CD4-positive, alpha-beta memory T cell (primary cell): ENCODE measurements at regions not wholly inside any gene's neighbourhood (a gene's known extent, or its start where the extent isn't known, plus 50 kb on each side); places are given as distances from the start of the nearest gene placed in this dataset.

ENCODE experiments used
- CTCF ChIA-PET: fragments of 350-600 bp; sonication (Branson Sonifier 250); formaldehyde crosslinking; loops from one replicate; lab custom pipeline; 2021; ENCODE audit warnings: inconsistent platforms; ENCODE audit not compliant: partially characterized antibody; lab: Charles Lee
- POLR2A ChIA-PET: fragments of 350-600 bp; sonication (Branson Sonifier 250); formaldehyde crosslinking; loops from one replicate; lab custom pipeline; 2021; ENCODE audit not compliant: partially characterized antibody; lab: Charles Lee
- DNase-seq, 5 donors: peaks; one replicate each; pipeline versions ENCODE4 v3.0.0 to v3.0.0-alpha.2; 2020 to 2022; ENCODE audit warnings: mixed read lengths in 1 of 5
- H3K27ac ChIP-seq: one replicate; pipeline ENCODE4 v1.7.0; 2013; ENCODE audit warnings: low read depth, low read length
- H3K27me3 ChIP-seq: 2 replicates; pipeline ENCODE4 v1.7.0; 2013; ENCODE audit warnings: mild to moderate bottlenecking, low read length, moderate library complexity; ENCODE audit not compliant: insufficient read depth
- H3K36me3 ChIP-seq: 2 replicates; pipeline ENCODE4 v1.7.0; 2013; ENCODE audit warnings: mild to moderate bottlenecking, low read length, moderate library complexity; ENCODE audit not compliant: insufficient read depth
- H3K4me1 ChIP-seq: 2 replicates; pipeline ENCODE4 v1.7.0; 2013; ENCODE audit warnings: mild to moderate bottlenecking, low read length, moderate library complexity; ENCODE audit not compliant: insufficient read depth
- H3K4me3 ChIP-seq, 2 donors: one replicate each; pipeline ENCODE4 v1.7.0; 2013; ENCODE audit warnings: low read length in 2 of 2, mild to moderate bottlenecking in 1 of 2
- H3K9me3 ChIP-seq, 2 donors: one replicate each; pipeline ENCODE4 v1.7.0; 2013; ENCODE audit warnings: low read length in 2 of 2, control low read depth in 1 of 2; ENCODE audit not compliant: control insufficient read depth in 1 of 2
- H3K27ac Mint-ChIP-seq, 7 donors: one replicate each; pipeline ENCODE4 v1.8.0; 2020 to 2021; ENCODE audit warnings: mixed read lengths in 7 of 7, mild to moderate bottlenecking in 6 of 7, inconsistent platforms in 3 of 7, moderate library complexity in 3 of 7
- H3K27me3 Mint-ChIP-seq, 2 donors: one replicate each; pipeline ENCODE4 v1.8.0; 2020 to 2021; ENCODE audit warnings: mixed read lengths in 2 of 2
- H3K36me3 Mint-ChIP-seq, 2 donors: one replicate each; pipeline ENCODE4 v1.8.0; 2020 to 2021; ENCODE audit warnings: mixed read lengths in 2 of 2, inconsistent platforms in 1 of 2, mild to moderate bottlenecking in 1 of 2
- H3K4me1 Mint-ChIP-seq, 4 donors: one replicate each; pipeline ENCODE4 v1.8.0; 2020 to 2021; ENCODE audit warnings: mixed read lengths in 4 of 4, mild to moderate bottlenecking in 1 of 4
- H3K4me3 Mint-ChIP-seq, 8 donors: one replicate each; pipeline ENCODE4 v1.8.0; 2020 to 2021; ENCODE audit warnings: mixed read lengths in 8 of 8, mild to moderate bottlenecking in 7 of 8, moderate library complexity in 6 of 8, inconsistent platforms in 3 of 8
- H3K9me3 Mint-ChIP-seq, 8 donors: one replicate each; pipeline ENCODE4 v1.8.0; 2020 to 2021; ENCODE audit warnings: mixed read lengths in 8 of 8, mild to moderate bottlenecking in 5 of 8, inconsistent platforms in 3 of 8, moderate library complexity in 1 of 8
- intact Hi-C: fragments of 100-400 bp; cut with micrococcal nuclease; formaldehyde crosslinking; loops from one replicate; pipeline ENCODE4 v1.15.1; 2023

GRCh38 chr13:31512331-31512730, 227.0 kb upstream of the RXFP2 start:
- CTCF ChIA-PET, result no interaction called here
- no peaks in the 10 kb centered on the region for H3K27me3 ChIP-seq
- peaks cover 0 to 6% (median 0%) of the 10 kb centered on the region in 8 donors for H3K9me3 Mint-ChIP-seq
- H3K4me3 Mint-ChIP-seq, result no peak overlapping the region
- no peak overlapping the region for H3K27ac Mint-ChIP-seq
- H3K4me1 ChIP-seq, result no peaks in the 10 kb centered on the region
- intact Hi-C loops, result no loop called here
- POLR2A ChIA-PET, result no interaction called here
- no peak overlapping the region for H3K27ac ChIP-seq
- no peak for DNase-seq
- no peaks in the 10 kb centered on the region for H3K9me3 ChIP-seq
- peaks cover 3 to 6% of the 10 kb centered on the region in 2 donors for H3K27me3 Mint-ChIP-seq
- H3K4me1 Mint-ChIP-seq, result no peaks in the 10 kb centered on the region
- H3K36me3 ChIP-seq, result no peaks in the 10 kb centered on the region
- no peaks in the 10 kb centered on the region for H3K36me3 Mint-ChIP-seq
- no peak overlapping the region for H3K4me3 ChIP-seq

- H3K4me1 ChIP-seq, result no peaks in the 10 kb centered on the region
- POLR2A ChIA-PET, result no interaction called here
- Mint-ChIP-seq H3K4me3 (no peak overlapping the region), H3K27ac (no peak overlapping the region), H3K4me1 (no peaks in the 10 kb centered on the region), H3K9me3 (peaks cover 0 to 3% (median 0%) of the 10 kb centered on the region in 8 donors), H3K36me3 (no peaks in the 10 kb centered on the region), H3K27me3 (peaks cover 0 to 8% of the 10 kb centered on the region in 2 donors)
- intact Hi-C loops, result no loop called here
- no peak overlapping the region for H3K4me3 ChIP-seq
- DNase-seq, result no peak
- no peaks in the 10 kb centered on the region for H3K27me3 ChIP-seq
- H3K27ac ChIP-seq, result no peak overlapping the region
- CTCF ChIA-PET, result no interaction called here
- H3K9me3 ChIP-seq, result no peaks in the 10 kb centered on the region
- no peaks in the 10 kb centered on the region for H3K36me3 ChIP-seq
Observed at GRCh38 chr13:31514932-31515331, 224.4 kb upstream of the RXFP2 start.

GRCh38 chr13:31515427-31515826, 223.9 kb upstream of the RXFP2 start:
- H3K9me3 ChIP-seq, result no peaks in the 10 kb centered on the region
- no peak for DNase-seq
- no peak overlapping the region for H3K4me3 ChIP-seq
- no peaks in the 10 kb centered on the region for H3K36me3 Mint-ChIP-seq
- H3K4me1 ChIP-seq, result no peaks in the 10 kb centered on the region
- POLR2A ChIA-PET, result no interaction called here
- H3K27ac ChIP-seq, result no peak overlapping the region
- intact Hi-C loops, result no loop called here
- no peaks in the 10 kb centered on the region for H3K27me3 ChIP-seq
- H3K4me1 Mint-ChIP-seq, result no peaks in the 10 kb centered on the region
- H3K36me3 ChIP-seq, result no peaks in the 10 kb centered on the region
- CTCF ChIA-PET, result no interaction called here
- no peak overlapping the region for H3K4me3 Mint-ChIP-seq
- H3K9me3 Mint-ChIP-seq, result no peaks in the 10 kb centered on the region
- peaks cover 0 to 8% of the 10 kb centered on the region in 2 donors for H3K27me3 Mint-ChIP-seq
- H3K27ac Mint-ChIP-seq, result no peak overlapping the region

GRCh38 chr13:31517599-31517998, 221.7 kb upstream of the RXFP2 start:
- ChIA-PET POLR2A (no interaction called here), CTCF (interaction anchor here (1.1 kb wide), 1 partner anchor 86 kb away, joined by 3 read pairs; no protein-coding TSS in a partner anchor)
- Mint-ChIP-seq H3K9me3 (no peaks in the 10 kb centered on the region), H3K4me1 (no peaks in the 10 kb centered on the region), H3K27ac (no peak overlapping the region), H3K27me3 (peaks cover 2 to 4% of the 10 kb centered on the region in 2 donors), H3K36me3 (no peaks in the 10 kb centered on the region), H3K4me3 (no peak overlapping the region)
- DNase-seq, result no peak
- intact Hi-C loops, result no loop called here
- Histone ChIP-seq H3K36me3 (no peaks in the 10 kb centered on the region), H3K27me3 (no peaks in the 10 kb centered on the region), H3K27ac (no peak overlapping the region), H3K4me3 (no peak overlapping the region), H3K4me1 (no peaks in the 10 kb centered on the region), H3K9me3 (no peaks in the 10 kb centered on the region)

- CTCF ChIA-PET, result interaction anchor here (1.1 kb wide), 1 partner anchor 87 kb away, joined by 3 read pairs; no protein-coding TSS in a partner anchor
- H3K36me3 Mint-ChIP-seq, result no peaks in the 10 kb centered on the region
Observed at GRCh38 chr13:31518645-31519044, 220.7 kb upstream of the RXFP2 start.

GRCh38 chr13:31521435-31521834, 217.9 kb upstream of the RXFP2 start:
- Mint-ChIP-seq H3K27me3 (peaks cover 2% of the 10 kb centered on the region in 2 donors), H3K9me3 (peaks cover 0 to 7% (median 0%) of the 10 kb centered on the region in 8 donors), H3K4me1 (no peaks in the 10 kb centered on the region), H3K36me3 (no peaks in the 10 kb centered on the region), H3K27ac (no peak overlapping the region), H3K4me3 (no peak overlapping the region)
- Histone ChIP-seq H3K36me3 (no peaks in the 10 kb centered on the region), H3K27ac (no peak overlapping the region), H3K4me1 (no peaks in the 10 kb centered on the region), H3K9me3 (no peaks in the 10 kb centered on the region), H3K4me3 (no peak overlapping the region), H3K27me3 (no peaks in the 10 kb centered on the region)
- intact Hi-C loops, result no loop called here
- ChIA-PET CTCF (no interaction called here), POLR2A (no interaction called here)
- no peak for DNase-seq

More at GRCh38 chr13:31518645-31519044, 220.7 kb upstream of the RXFP2 start:
- peaks cover 2 to 4% of the 10 kb centered on the region in 2 donors for H3K27me3 Mint-ChIP-seq
- H3K27ac ChIP-seq, result no peak overlapping the region
- no peaks in the 10 kb centered on the region for H3K36me3 ChIP-seq
- H3K4me3 ChIP-seq, result no peak overlapping the region
- H3K9me3 ChIP-seq, result no peaks in the 10 kb centered on the region
- H3K4me3 Mint-ChIP-seq, result no peak overlapping the region
- H3K4me1 Mint-ChIP-seq, result no peaks in the 10 kb centered on the region
- intact Hi-C loops, result no loop called here
- H3K27ac Mint-ChIP-seq, result no peak overlapping the region
- no peaks in the 10 kb centered on the region for H3K9me3 Mint-ChIP-seq
- POLR2A ChIA-PET, result no interaction called here
- H3K4me1 ChIP-seq, result no peaks in the 10 kb centered on the region
- DNase-seq, result no peak
- H3K27me3 ChIP-seq, result no peaks in the 10 kb centered on the region

- H3K36me3 Mint-ChIP-seq, result no peaks in the 10 kb centered on the region
- Histone ChIP-seq H3K27ac (no peak overlapping the region), H3K4me3 (no peak overlapping the region), H3K9me3 (no peaks in the 10 kb centered on the region), H3K36me3 (no peaks in the 10 kb centered on the region), H3K4me1 (no peaks in the 10 kb centered on the region), H3K27me3 (no peaks in the 10 kb centered on the region)
- no peak for DNase-seq
- no peak overlapping the region for H3K27ac Mint-ChIP-seq
- H3K27me3 Mint-ChIP-seq, result peaks cover 2% of the 10 kb centered on the region in 2 donors
- H3K9me3 Mint-ChIP-seq, result peaks cover 0 to 7% (median 0%) of the 10 kb centered on the region in 8 donors
- no peak overlapping the region for H3K4me3 Mint-ChIP-seq
- intact Hi-C loops, result no loop called here
- ChIA-PET CTCF (no interaction called here), POLR2A (no interaction called here)
- no peaks in the 10 kb centered on the region for H3K4me1 Mint-ChIP-seq
Observed at GRCh38 chr13:31522396-31522795, 216.9 kb upstream of the RXFP2 start.

GRCh38 chr13:31528176-31528575, 211.2 kb upstream of the RXFP2 start:
- ChIA-PET CTCF (no interaction called here), POLR2A (no interaction called here)
- no peaks in the 10 kb centered on the region for H3K9me3 ChIP-seq
- Mint-ChIP-seq H3K27ac (no peak overlapping the region), H3K27me3 (peaks cover 2 to 4% of the 10 kb centered on the region in 2 donors), H3K9me3 (peaks cover 0 to 7% (median 0%) of the 10 kb centered on the region in 8 donors), H3K4me3 (no peak overlapping the region), H3K4me1 (no peaks in the 10 kb centered on the region), H3K36me3 (no peaks in the 10 kb centered on the region)
- intact Hi-C loops, result no loop called here
- H3K27me3 ChIP-seq, result no peaks in the 10 kb centered on the region
- H3K4me1 ChIP-seq, result no peaks in the 10 kb centered on the region
- H3K27ac ChIP-seq, result no peak overlapping the region
- no peak overlapping the region for H3K4me3 ChIP-seq
- DNase-seq, result no peak
- no peaks in the 10 kb centered on the region for H3K36me3 ChIP-seq
